A172 (cell line): ENCODE measurements at regions not wholly inside any gene's neighbourhood (a gene's known extent, or its start where the extent isn't known, plus 50 kb on each side); places are given as distances from the start of the nearest gene placed in this dataset.
"Not testable (repeated sequence)": the region's sequence is repeated elsewhere in the genome, so short reads cannot be mapped to it uniquely, and the experiment has no call there.

Experiments used
- DNase-seq: peaks from one replicate; pipeline ENCODE4 v3.0.0-alpha.2; 2015; ENCODE audit warnings: low spot score

GRCh38 chr3:15903759-15904720 lies 106.3 kb upstream of the ANKRD28 start:
- no peak for DNase-seq

GRCh38 chr3:15905041-15905440 lies 107.3 kb upstream of the ANKRD28 start:
- no peak for DNase-seq

DNA sequence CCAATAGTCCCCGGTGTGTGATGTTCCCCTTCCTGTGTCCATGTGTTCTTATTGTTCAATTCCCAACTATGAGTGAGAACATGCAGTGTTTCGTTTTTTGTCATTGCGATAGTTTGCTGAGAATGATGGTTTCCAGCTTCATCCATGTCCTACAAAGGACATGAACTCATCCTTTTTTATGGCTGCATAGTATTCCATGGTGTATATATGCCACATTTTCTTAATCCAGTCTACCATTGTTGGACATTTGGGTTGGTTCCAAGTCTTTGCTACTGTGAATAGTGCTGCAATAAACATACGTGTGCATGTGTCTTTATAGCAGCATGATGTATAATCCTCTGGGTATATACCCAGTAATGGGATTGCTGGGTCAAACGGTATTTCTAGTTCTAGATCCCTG lies 109.6 kb upstream of the ANKRD28 start:
- not testable (repeated sequence) for DNase-seq

DNA sequence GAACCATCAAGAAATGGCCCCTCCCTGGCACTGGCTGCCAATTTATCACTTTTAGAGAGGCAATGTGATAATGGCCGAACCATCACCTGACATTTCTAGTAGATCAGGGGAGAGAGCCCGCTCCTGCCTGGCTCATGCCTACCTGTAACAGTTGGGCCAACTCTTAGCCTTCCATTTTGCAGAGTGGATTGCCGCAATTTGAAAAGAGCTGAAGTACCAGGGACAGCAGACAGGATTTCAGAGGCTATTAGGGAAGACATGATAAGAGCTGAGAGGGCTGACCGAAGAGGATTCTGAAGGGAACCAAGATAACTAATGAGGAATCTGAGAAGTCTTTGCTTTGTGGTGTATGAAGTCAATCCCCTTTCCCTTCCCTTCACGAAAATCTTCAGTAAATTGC lies 121.2 kb upstream of the ANKRD28 start:
- no peak for DNase-seq

DNA sequence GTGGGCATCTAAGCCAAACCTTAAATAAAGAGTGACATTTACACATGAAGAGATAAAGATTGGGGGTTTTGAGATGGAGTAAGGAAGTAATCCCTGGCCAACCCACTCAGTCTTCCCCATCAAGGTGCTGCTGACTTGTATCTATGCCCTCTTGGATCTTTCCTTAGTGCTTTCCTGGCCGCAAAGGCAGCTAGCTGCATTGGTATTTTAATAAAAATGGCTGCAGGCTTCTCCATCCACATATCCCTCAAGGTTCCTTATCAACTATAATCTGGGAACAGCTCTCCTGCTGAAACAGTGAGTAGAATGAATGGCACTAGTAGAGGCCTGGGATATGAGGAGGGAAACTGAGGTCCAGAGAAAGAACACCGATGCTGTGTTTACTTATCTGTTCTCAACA lies 122.2 kb upstream of the ANKRD28 start:
- no peak for DNase-seq

DNA sequence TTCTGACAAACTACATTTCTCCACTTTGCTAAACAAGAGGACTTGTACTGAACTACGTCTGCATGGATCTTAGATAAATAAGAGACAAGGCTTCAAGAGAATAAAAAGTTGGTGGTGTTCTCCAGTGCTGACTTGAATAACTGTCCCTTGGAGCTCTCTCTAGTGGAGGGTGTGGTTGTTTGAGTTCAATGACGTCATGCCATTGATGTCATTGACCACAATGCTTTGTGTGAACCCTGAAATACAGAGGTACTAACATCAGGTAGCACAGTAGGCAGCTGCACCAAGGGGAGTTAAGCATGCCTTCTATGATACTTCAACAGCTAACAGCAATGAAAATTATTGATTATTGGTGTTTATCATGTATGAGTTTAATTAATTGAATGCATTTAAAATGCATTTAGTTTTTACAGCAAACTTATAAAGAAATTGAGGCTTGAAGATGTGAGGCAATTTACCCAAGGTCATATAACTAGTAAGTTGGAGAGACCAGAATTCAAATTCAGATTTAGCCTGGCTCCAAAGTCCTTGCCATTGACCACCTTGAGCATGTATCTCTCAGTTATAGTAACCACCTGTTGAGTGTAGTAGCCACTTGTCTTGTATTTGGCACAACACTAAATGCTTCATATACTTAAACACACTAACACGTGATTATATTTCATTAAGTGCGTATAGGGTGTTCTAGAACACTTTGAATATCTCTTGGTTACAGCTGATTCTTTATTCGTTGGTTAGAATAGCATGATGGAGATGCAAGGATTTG lies 126.0 kb upstream of the ANKRD28 start:
- DNase-seq: peak; percentile 35

GRCh38 chr3:15924914-15925313 lies 127.1 kb upstream of the ANKRD28 start:
- no peak for DNase-seq

DNA sequence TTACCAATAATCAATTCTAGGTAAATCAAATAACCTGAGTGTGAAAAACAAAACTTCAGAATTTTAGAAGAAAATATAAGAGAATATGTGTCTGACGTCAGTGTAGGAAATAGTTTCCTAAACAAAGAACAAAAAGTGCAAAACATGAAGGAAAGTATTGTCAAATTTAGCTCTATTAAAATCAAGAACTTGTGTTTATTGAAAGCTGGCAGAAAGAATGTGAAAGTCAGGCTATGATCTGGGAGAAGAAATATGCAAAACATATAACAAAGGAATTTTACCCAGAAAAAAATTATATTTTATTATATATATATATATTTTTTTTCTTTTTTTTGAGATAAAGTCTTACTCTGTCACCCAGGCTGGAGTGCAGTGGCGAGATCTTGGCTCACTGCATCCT lies 129.1 kb upstream of the ANKRD28 start:
- DNase-seq: no peak

GRCh38 chr3:15927969-15928368 lies 130.2 kb upstream of the ANKRD28 start:
- DNase-seq: no peak

DNA sequence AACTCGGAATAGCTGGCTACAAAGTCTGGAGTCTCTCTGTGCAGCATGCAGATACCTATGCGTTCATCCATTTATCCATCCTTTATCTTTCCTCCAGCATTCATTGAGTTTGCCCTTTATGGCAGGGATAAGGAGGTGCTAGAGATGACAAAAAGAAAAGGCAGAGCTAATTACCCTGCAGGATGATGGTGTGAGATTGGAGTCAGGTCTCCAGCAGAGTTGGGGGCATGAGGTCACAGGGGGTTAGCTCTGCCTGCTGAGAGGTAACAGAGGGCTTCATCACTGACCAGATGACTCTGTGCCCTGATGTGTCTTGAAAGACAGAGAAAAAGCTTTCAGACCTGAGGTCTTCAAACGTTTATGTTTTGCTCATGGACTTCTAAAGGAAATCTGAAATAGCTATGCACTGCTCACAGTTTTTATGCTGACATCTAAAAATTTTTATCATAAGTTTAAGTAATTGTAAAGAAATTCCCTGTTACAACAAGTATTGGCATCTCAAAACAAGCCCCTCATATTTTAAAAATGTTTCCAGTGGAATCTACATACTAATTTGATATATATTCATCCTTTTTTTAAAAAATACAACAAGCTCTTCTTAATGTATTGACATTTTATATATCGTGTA lies 132.3 kb upstream of the ANKRD28 start:
- DNase-seq: no peak

DNA sequence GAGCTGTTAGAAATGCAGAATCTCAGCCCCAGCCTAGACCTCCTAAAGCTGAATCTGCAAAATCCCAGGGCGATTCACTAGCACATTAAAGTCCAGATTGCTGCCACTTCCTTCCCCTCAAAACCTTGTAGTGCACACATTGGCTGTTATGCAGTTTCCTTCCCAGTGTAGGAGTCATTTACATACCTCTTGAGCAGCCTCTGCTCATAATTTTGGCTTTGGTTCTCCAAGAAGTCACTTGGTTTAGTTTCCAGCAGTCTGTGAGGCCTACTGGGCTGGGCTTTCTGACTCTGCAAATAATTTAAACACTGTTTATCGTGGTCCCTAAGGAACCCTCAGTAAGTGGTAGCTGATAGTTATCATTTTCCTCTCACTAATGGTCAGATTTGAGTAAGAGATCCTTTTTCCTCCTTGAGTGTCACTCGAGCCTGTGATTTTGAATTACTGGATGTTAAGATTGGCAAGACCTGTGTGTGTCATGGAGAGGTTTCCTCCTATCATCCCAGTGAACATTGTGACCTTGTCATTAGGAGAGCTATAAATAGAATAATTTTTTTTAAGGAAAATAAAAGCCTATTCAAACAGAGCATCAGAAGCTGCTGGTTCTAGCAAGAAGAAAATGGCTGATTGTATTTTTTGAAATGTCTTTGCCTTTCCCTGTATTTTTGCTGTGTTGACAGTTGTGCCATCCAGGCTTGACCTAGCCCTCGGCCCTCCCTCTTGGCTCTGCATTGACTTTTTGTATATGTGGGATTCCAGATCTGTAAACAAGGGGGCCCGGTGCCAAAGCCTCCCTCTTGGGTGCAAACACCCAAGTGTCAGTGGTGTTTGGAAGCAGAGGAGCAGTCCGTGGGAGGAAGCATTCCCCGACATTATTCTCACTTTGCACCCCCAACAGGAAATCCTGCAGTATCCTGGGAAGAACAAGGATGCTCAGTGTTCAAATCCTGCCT lies 134.8 kb upstream of the ANKRD28 start:
- no peak for DNase-seq

- DNase-seq: no peak
Observed at GRCh38 chr3:15933439-15934139, 135.8 kb upstream of the ANKRD28 start.

DNA sequence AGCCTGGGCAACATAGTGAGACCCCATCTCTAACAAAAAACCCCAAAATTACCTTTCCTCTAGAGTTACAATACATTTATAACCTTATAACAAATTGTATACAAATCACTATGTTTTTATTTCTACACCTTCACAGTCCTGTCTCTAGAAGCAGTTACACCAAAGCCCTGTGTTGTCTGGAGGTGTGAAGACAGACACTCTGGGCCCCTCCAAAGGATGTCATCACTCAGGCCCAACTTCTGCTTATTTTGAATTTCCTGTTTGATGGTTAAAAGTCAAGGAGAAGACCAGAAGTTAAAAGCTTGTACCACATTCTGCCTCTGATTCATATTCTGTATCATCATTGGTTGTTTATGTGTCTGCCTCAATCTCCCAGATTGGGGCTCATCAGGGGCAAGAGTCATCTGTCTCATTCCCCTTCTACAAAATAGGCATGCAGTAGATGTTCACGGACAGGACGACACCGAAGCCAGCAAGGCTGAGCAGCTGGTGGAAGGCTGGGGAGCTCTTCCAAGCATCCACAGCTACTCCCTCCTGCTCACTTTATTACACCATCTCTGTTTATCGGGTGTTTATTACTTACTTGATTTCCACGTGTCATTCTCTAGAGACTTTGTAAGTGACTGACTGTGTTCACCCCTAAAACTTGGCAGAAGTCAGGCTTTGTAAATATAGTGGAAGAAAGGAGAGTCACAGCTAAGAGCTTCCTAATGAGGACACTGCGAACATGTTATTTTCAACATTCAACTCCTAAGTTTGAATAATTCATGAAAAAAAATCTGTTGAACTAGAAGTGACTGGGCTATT lies 136.8 kb upstream of the ANKRD28 start:
- DNase-seq: no peak

- DNase-seq: no peak
Observed at GRCh38 chr3:15936312-15936711, 138.5 kb upstream of the ANKRD28 start.

- no peak for DNase-seq
Observed at GRCh38 chr3:15940641-15941040, 142.9 kb upstream of the ANKRD28 start.

DNA sequence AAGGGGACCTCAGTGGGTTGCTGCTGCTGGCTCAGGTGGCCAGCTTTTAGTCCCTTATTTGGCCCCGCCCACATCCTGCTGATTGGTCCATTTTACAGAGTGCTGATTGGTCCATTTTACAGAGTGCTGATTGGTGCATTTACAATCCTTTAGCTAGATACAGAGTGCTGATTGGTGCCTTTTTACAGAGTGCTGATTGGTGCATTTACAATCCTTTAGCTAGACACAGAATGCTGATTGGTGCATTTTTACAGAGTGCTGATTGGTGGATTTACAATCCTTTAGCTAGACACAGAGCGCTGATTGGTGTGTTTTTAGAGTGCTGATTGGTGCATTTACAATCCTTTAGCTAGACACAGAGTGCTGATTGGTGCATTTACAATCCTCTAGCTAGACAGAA lies 143.7 kb upstream of the ANKRD28 start:
- not testable (repeated sequence) for DNase-seq

DNA sequence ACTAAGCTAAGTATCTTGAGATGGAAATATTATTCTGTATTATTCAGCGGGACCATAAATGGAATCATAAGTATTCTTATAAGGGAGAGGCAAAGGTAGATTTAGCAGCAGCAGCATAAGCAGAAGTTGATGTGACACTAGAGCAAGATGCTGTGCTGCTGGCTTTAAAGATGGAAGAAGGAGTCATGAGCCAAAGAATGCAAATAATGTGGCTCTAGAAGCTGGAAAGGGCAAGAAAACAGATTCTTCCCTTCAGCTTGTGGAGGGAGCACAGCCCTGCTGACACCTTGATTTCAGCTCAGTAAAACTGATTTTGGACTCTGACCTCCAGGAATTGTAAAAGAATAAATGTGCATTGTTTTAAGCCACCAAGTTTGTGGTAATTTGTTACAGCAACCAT lies 144.2 kb upstream of the ANKRD28 start:
- DNase-seq: no peak

GRCh38 chr3:15942462-15942861 lies 144.7 kb upstream of the ANKRD28 start:
- no peak for DNase-seq

GRCh38 chr3:15942936-15943335 lies 145.2 kb upstream of the ANKRD28 start:
- no peak for DNase-seq

- DNase-seq: no peak
Observed at GRCh38 chr3:15948388-15948787, 150.6 kb upstream of the ANKRD28 start.
